HEK293 (cell line): ENCODE measurements at regions not wholly inside any gene's neighbourhood (a gene's known extent, or its start where the extent isn't known, plus 50 kb on each side); places are given as distances from the start of the nearest gene placed in this dataset.

Experiments used
- CTCF ChIA-PET: fragments of 350-600 bp; formaldehyde crosslinking; extraction: SDS; loops from one replicate; lab custom pipeline; 2021; ENCODE audit warnings: antibody characterized with exemption; lab: Yijun Ruan, JAX
- POLR2A ChIA-PET: fragments of 300-600 bp; formaldehyde crosslinking; extraction: SDS; loops from one replicate; lab custom pipeline; 2020; ENCODE audit warnings: antibody characterized with exemption, inconsistent platforms; lab: Yijun Ruan, JAX
- H3K27ac ChIP-seq: fragments of 200-500 bp; sonication (Bioruptor generic); 2 replicates; pipeline ENCODE4 v1.5.1; 2014; ENCODE audit warnings: low read depth, low read length, control low read depth, inconsistent platforms; ENCODE audit errors: extremely low read depth
- H3K36me3 ChIP-seq, 2 experiments: fragments of 200-500 bp in 1 of 2; sonication (Bioruptor generic) in 1 of 2; 1 replicate in 1 of 2; 2 replicates in 1 of 2; pipeline ENCODE4 v1.5.1; 2014 to 2017; ENCODE audit warnings: inconsistent platforms in 2 of 2, low read length in 2 of 2; ENCODE audit not compliant: control insufficient read depth in 2 of 2, insufficient read depth in 1 of 2
- H3K4me1 ChIP-seq: fragments of 200-500 bp; sonication (Bioruptor generic); 2 replicates; pipeline ENCODE4 v1.5.1; 2014; ENCODE audit warnings: mild to moderate bottlenecking, low read length, inconsistent platforms; ENCODE audit not compliant: control insufficient read depth, insufficient read depth
- H3K4me3 ChIP-seq: 2 replicates; pipeline ENCODE4 v1.5.1; 2011; ENCODE audit warnings: low read depth, mild to moderate bottlenecking, control low read depth, low read length, moderate library complexity
- H3K9me3 ChIP-seq: fragments of 200-500 bp; sonication (Bioruptor generic); 2 replicates; pipeline ENCODE4 v1.5.1; 2014; ENCODE audit warnings: low read depth, low read length, inconsistent platforms; ENCODE audit not compliant: control insufficient read depth, insufficient read depth
- BCL11A ChIP-seq: fragments of 450-650 bp; formaldehyde crosslinking; IDR thresholded peaks from 2 replicates; pipeline ENCODE4 v1.5.1; 2016; ENCODE audit warnings: low read depth, missing biosample characterization, missing genetic modification characterization
- EGR2 ChIP-seq: fragments of 450-650 bp; formaldehyde crosslinking; IDR thresholded peaks from 2 replicates; pipeline ENCODE4 v1.5.1; 2016; ENCODE audit warnings: low read depth, missing biosample characterization, missing genetic modification characterization
- GLIS2 ChIP-seq: fragments of 450-650 bp; formaldehyde crosslinking; IDR thresholded peaks from 2 replicates; pipeline ENCODE4 v1.5.1; 2016; ENCODE audit warnings: missing biosample characterization, missing genetic modification characterization
- KLF7 ChIP-seq: fragments of 450-650 bp; formaldehyde crosslinking; IDR thresholded peaks from 2 replicates; pipeline ENCODE4 v1.5.1; 2016; ENCODE audit warnings: missing biosample characterization, missing genetic modification characterization, borderline replicate concordance
- OVOL3 ChIP-seq: fragments of 450-650 bp; formaldehyde crosslinking; IDR thresholded peaks from 2 replicates; pipeline ENCODE4 v1.5.1; 2016; ENCODE audit warnings: missing biosample characterization, missing genetic modification characterization
- SP2 ChIP-seq: fragments of 450-650 bp; formaldehyde crosslinking; IDR thresholded peaks from 2 replicates; pipeline ENCODE4 v1.5.1; 2016; ENCODE audit warnings: missing biosample characterization, missing genetic modification characterization
- SP7 ChIP-seq: fragments of 450-650 bp; formaldehyde crosslinking; IDR thresholded peaks from 2 replicates; pipeline ENCODE4 v1.5.1; 2016; ENCODE audit warnings: missing biosample characterization, missing genetic modification characterization
- ZBTB7A ChIP-seq: fragments of 450-650 bp; formaldehyde crosslinking; IDR thresholded peaks from 2 replicates; pipeline ENCODE4 v1.5.1; 2016; ENCODE audit warnings: low read depth, missing biosample characterization, missing genetic modification characterization
- ZBTB8A ChIP-seq: fragments of 450-650 bp; formaldehyde crosslinking; IDR thresholded peaks from 2 replicates; pipeline ENCODE4 v1.5.1; 2016; ENCODE audit warnings: missing biosample characterization, missing genetic modification characterization
- ZFP69B ChIP-seq: fragments of 450-650 bp; formaldehyde crosslinking; IDR thresholded peaks from 2 replicates; pipeline ENCODE4 v1.5.1; 2016; ENCODE audit warnings: missing biosample characterization, missing genetic modification characterization
- ZNF10 ChIP-seq: fragments of 450-650 bp; formaldehyde crosslinking; IDR thresholded peaks from 2 replicates; pipeline ENCODE4 v1.5.1; 2017; ENCODE audit warnings: missing biosample characterization, missing genetic modification characterization
- ZNF16 ChIP-seq: fragments of 450-650 bp; formaldehyde crosslinking; IDR thresholded peaks from 2 replicates; pipeline ENCODE4 v1.5.1; 2016; ENCODE audit warnings: low read depth, missing biosample characterization, missing genetic modification characterization
- ZNF2 ChIP-seq: fragments of 450-650 bp; formaldehyde crosslinking; IDR thresholded peaks from 2 replicates; pipeline ENCODE4 v1.5.1; 2016; ENCODE audit warnings: missing biosample characterization, missing genetic modification characterization
- ZNF211 ChIP-seq: fragments of 450-650 bp; formaldehyde crosslinking; IDR thresholded peaks from 2 replicates; pipeline ENCODE4 v1.5.1; 2016; ENCODE audit warnings: low read depth, missing biosample characterization, missing genetic modification characterization
- ZNF248 ChIP-seq: fragments of 450-650 bp; formaldehyde crosslinking; IDR thresholded peaks from 2 replicates; pipeline ENCODE4 v1.5.1; 2017; ENCODE audit warnings: missing biosample characterization, missing genetic modification characterization
- ZNF274 ChIP-seq, 2 experiments: fragments of 200-500 bp in 1 of 2; fragments of 450-650 bp in 1 of 2; sonication (Bioruptor generic) in 1 of 2; formaldehyde crosslinking in 1 of 2; IDR thresholded peaks; 2 replicates each; pipeline versions ENCODE4 v1.5.1 to v1.6.1; 2014 to 2016; ENCODE audit warnings: borderline replicate concordance in 1 of 2, inconsistent platforms in 1 of 2, low read length in 1 of 2, missing biosample characterization in 1 of 2, missing genetic modification characterization in 1 of 2
- ZNF530 ChIP-seq: fragments of 450-650 bp; formaldehyde crosslinking; IDR thresholded peaks from 2 replicates; pipeline ENCODE4 v1.5.1; 2016; ENCODE audit warnings: low read depth, missing biosample characterization, missing genetic modification characterization
- ZNF549 ChIP-seq: fragments of 450-650 bp; IDR thresholded peaks from 2 replicates; pipeline ENCODE4 v1.5.1; 2018; ENCODE audit warnings: missing biosample characterization, missing genetic modification characterization, mild to moderate bottlenecking, inconsistent platforms, moderate library complexity
- ZNF707 ChIP-seq: fragments of 450-650 bp; formaldehyde crosslinking; IDR thresholded peaks from 2 replicates; pipeline ENCODE4 v1.5.1; 2016; ENCODE audit warnings: missing biosample characterization, missing genetic modification characterization
- ZSCAN23 ChIP-seq: fragments of 450-650 bp; formaldehyde crosslinking; IDR thresholded peaks from 2 replicates; pipeline ENCODE4 v1.5.1; 2016; ENCODE audit warnings: missing biosample characterization, missing genetic modification characterization
- TF ChIP-seq, protein P1 (sequence below): fragments of 450-650 bp; formaldehyde crosslinking; IDR thresholded peaks from 2 replicates; pipeline ENCODE4 v1.5.1; 2016; ENCODE audit warnings: missing biosample characterization, missing genetic modification characterization
- TF ChIP-seq, protein P2 (sequence below): fragments of 450-650 bp; formaldehyde crosslinking; IDR thresholded peaks from 2 replicates; pipeline ENCODE4 v1.5.1; 2016; ENCODE audit warnings: missing biosample characterization, missing genetic modification characterization
- TF ChIP-seq, protein P3 (sequence below): fragments of 450-650 bp; formaldehyde crosslinking; IDR thresholded peaks from 2 replicates; pipeline ENCODE4 v1.5.1; 2016; ENCODE audit warnings: missing biosample characterization, missing genetic modification characterization
- TF ChIP-seq, protein P4 (sequence below): fragments of 450-650 bp; formaldehyde crosslinking; IDR thresholded peaks from 2 replicates; pipeline ENCODE4 v1.5.1; 2016; ENCODE audit warnings: missing biosample characterization, missing genetic modification characterization

DNA sequence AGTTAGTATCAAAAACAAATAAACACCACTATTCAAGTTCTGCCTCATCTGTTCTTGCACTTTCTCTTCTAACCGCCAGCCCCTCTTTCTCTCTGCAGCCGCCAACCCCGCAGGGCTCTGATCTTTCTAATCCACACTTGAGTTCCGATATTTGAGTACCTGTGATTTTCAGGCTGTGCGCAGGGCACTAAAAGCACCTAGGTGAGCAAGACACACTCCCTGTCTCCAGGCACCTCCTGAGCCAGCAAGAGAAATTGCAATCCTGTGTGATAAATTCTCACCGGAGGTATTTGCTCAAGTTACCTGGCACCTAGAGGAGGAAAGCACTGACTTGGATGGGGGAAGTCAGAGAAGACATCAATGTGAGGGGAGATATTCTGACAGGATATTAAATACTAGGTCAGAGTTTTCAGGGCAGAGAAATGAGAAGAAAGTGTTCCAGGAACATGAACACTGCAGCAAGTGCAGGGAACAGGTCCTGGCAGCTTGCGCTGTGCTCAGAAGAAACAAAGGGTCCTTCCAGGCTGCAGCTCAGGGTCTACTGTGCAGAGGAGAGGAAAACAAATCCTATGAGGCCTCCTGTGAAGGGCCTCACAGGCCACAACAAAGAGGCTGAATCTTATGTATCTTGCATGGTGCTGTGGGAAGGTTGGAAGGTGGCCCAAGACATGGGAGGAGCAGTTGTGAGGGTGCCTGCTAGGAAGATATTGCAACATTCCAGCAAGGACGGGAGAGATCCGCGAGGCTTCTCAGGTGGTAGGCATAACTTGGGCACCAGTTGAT lies 568.7 kb upstream of the MGMT start:
- Histone ChIP-seq H3K27ac (no peak overlapping the region), H3K4me3 (no peak overlapping the region), H3K4me1 (no peaks in the 10 kb centered on the region), H3K36me3 (no peaks in the 10 kb centered on the region), H3K9me3 (no peaks in the 10 kb centered on the region)
- CTCF ChIA-PET: no interaction called here
- TF ChIP-seq ZNF2 (tag by site-specific recombination) (no peak), ZNF549 (tag by site-specific recombination) (no peak), GLIS2 (tag by site-specific recombination) (no peak), BCL11A (no peak), SP7 (tag by site-specific recombination) (no peak), ZNF248 (no peak), ZBTB7A (tag by site-specific recombination) (no peak), ZNF707 (tag by site-specific recombination) (no peak), OVOL3 (tag by site-specific recombination) (no peak), ZFP69B (tag by site-specific recombination) (no peak), EGR2 (tag by site-specific recombination) (no peak), ZSCAN23 (tag by site-specific recombination) (no peak), ZNF10 (tag by site-specific recombination) (no peak)
- TF ChIP-seq, protein P1, sequence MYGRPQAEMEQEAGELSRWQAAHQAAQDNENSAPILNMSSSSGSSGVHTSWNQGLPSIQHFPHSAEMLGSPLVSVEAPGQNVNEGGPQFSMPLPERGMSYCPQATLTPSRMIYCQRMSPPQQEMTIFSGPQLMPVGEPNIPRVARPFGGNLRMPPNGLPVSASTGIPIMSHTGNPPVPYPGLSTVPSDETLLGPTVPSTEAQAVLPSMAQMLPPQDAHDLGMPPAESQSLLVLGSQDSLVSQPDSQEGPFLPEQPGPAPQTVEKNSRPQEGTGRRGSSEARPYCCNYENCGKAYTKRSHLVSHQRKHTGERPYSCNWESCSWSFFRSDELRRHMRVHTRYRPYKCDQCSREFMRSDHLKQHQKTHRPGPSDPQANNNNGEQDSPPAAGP (tag by site-specific recombination): no peak
- POLR2A ChIA-PET: no interaction called here

DNA sequence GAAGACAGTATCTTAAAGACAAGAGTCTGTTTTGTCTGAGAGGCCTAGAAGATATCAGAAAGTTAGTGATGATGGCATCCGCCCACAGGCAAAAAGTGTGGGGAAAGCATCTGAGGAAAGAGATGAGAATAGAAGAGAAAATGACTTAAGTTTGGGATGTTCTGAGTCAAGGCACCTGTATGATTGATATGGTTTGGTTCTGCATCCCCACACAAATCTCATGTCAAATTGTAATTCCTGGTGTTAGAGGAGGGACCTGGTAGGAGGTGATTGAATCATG lies 568.2 kb upstream of the MGMT start:
- ChIA-PET CTCF (no interaction called here), POLR2A (no interaction called here)
- no peaks in the 10 kb centered on the region for H3K36me3 ChIP-seq
- TF ChIP-seq ZNF530: no peak
- no peak for TF ChIP-seq SP2 (tag by site-specific recombination)
- TF ChIP-seq, protein P2, sequence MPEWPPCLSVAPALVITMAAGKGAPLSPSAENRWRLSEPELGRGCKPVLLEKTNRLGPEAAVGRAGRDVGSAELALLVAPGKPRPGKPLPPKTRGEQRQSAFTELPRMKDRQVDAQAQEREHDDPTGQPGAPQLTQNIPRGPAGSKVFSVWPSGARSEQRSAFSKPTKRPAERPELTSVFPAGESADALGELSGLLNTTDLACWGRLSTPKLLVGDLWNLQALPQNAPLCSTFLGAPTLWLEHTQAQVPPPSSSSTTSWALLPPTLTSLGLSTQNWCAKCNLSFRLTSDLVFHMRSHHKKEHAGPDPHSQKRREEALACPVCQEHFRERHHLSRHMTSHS (tag by site-specific recombination): no peak
- TF ChIP-seq ZNF211: no peak
- no peak for TF ChIP-seq ZNF274 (IDR thresholded peaks at IDR 0.05; ENCODE audit: low read length)
- no peak for TF ChIP-seq ZNF274 (tag by site-specific recombination; IDR thresholded peaks at IDR 0.05; ENCODE audit: borderline replicate concordance)
- TF ChIP-seq ZBTB8A (tag by site-specific recombination): no peak
- TF ChIP-seq, protein P3, sequence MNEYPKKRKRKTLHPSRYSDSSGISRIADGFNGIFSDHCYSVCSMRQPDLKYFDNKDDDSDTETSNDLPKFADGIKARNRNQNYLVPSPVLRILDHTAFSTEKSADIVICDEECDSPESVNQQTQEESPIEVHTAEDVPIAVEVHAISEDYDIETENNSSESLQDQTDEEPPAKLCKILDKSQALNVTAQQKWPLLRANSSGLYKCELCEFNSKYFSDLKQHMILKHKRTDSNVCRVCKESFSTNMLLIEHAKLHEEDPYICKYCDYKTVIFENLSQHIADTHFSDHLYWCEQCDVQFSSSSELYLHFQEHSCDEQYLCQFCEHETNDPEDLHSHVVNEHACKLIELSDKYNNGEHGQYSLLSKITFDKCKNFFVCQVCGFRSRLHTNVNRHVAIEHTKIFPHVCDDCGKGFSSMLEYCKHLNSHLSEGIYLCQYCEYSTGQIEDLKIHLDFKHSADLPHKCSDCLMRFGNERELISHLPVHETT (tag by site-specific recombination): no peak
- TF ChIP-seq, protein P4, sequence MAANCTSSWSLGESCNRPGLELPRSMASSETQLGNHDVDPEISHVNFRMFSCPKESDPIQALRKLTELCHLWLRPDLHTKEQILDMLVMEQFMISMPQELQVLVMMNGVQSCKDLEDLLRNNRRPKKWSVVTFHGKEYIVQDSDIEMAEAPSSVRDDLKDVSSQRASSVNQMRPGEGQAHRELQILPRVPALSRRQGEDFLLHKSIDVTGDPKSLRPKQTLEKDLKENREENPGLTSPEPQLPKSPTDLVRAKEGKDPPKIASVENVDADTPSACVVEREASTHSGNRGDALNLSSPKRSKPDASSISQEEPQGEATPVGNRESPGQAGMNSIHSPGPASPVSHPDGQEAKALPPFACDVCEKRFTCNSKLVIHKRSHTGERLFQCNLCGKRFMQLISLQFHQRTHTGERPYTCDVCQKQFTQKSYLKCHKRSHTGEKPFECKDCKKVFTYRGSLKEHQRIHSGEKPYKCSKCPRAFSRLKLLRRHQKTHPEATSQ (tag by site-specific recombination): no peak
- TF ChIP-seq ZNF16 (tag by site-specific recombination): no peak
- no peak for TF ChIP-seq ZNF707 (tag by site-specific recombination)
- TF ChIP-seq KLF7: no peak
- TF ChIP-seq, all 188 proteins: peak for 0
- Histone ChIP-seq H3K4me3 (no peak overlapping the region), H3K4me1 (no peaks in the 10 kb centered on the region), H3K27ac (no peak overlapping the region), H3K9me3 (no peaks in the 10 kb centered on the region)
